Loucy (cell line): ENCODE measurements at regions not wholly inside any gene's neighbourhood (a gene's known extent, or its start where the extent isn't known, plus 50 kb on each side); places are given as distances from the start of the nearest gene placed in this dataset.

Source experiments
- EZH2phosphoT487 ChIP-seq: fragments of 200-600 bp; IDR thresholded peaks from 2 replicates; pipeline ENCODE4 v1.6.1; 2018; ENCODE audit warnings: antibody characterized with exemption, mild to moderate bottlenecking, moderate library complexity, borderline replicate concordance
- TF ChIP-seq, protein P1 (sequence below): fragments of 200-600 bp; sonication (generic); conservative IDR thresholded peaks from 2 replicates; pipeline ENCODE4 v1.5.1; 2014; ENCODE audit warnings: mild to moderate bottlenecking, antibody characterized with exemption, low read length

DNA sequence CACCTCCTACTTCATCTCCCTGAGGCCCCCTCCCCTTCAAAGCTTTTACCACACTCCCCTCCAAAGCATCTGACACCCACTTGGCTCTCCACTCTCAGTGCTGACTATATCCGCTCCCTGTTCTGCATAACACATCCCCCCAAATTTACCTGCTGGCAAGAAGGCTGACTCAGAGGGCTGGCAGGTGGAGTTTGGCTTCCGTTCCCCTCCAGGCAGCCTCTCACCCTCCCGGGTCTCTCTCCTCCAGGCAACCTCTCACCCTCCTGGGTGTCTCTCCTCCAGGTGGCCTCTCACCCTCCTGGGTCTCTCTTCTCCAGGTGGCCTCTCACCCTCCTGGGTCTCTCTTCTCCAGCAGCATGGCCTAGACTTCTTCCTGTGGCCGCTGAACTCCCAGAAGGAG lies 562.1 kb downstream of the NPHP4 start:
- TF ChIP-seq, protein P1, sequence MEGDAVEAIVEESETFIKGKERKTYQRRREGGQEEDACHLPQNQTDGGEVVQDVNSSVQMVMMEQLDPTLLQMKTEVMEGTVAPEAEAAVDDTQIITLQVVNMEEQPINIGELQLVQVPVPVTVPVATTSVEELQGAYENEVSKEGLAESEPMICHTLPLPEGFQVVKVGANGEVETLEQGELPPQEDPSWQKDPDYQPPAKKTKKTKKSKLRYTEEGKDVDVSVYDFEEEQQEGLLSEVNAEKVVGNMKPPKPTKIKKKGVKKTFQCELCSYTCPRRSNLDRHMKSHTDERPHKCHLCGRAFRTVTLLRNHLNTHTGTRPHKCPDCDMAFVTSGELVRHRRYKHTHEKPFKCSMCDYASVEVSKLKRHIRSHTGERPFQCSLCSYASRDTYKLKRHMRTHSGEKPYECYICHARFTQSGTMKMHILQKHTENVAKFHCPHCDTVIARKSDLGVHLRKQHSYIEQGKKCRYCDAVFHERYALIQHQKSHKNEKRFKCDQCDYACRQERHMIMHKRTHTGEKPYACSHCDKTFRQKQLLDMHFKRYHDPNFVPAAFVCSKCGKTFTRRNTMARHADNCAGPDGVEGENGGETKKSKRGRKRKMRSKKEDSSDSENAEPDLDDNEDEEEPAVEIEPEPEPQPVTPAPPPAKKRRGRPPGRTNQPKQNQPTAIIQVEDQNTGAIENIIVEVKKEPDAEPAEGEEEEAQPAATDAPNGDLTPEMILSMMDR, result no peak
- no peak for TF ChIP-seq EZH2phosphoT487
